Inferior parietal cortex (tissue), 1 donor: ENCODE measurements at regions not wholly inside any gene's neighbourhood (a gene's known extent, or its start where the extent isn't known, plus 50 kb on each side); places are given as distances from the start of the nearest gene placed in this dataset.

ENCODE experiments used
- DNase-seq: peaks from one replicate; pipeline ENCODE4 v3.0.0-alpha.2; 2016; ENCODE audit errors: extremely low spot score

DNA sequence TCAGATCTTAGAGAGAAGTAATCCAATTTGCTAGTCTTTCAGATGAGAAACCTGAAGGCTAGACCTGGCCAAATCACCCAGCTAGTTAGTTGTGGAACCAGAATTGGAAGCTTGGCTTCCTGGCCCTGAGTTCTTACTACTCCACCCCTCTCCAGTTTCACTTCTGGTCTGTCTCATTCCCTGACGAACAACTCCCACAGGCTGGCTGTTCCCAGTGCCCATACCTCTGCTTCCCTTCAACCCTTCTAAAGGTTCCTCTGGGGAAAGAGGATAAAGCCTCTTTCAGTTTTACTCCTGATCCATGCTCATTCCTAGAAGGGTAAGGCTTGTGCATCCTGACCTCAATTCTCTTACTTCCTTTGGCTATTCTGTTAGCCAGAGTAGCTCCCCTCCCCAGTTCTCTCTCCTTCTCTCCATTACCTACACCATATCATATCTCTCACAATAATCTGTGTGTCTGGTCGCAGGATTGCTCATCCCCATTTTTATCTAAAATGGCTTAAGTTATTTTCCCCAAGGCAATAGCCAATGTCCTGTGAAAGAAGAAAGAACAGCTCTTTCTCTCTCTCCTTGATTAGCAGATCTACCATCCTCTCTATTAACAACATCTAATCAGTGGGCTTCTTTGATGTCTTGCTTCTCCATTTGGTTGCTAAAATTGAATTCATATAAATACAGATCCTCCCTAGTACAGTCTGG lies 155.0 kb upstream of the MAOA start:
- DNase-seq = no peak

DNA sequence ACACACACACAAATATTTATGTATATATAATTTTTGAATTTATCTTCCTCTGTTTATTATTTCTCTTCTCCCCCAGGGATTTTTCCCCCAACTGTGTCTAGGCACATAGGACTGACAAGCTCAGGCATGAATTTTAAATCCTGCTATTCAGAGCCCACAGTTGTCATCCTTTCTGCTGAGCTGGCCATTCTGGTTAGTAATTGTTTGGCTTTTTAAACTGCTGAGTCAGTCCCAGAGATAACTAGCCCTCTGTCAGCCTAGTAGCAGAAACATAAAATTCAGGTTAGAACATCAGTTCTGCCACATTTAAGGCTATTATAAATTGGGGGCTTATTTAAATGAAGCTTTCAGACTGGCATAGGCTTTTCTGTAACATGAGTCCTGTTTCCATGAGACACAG lies 151.7 kb upstream of the MAOA start:
- no peak for DNase-seq

DNA sequence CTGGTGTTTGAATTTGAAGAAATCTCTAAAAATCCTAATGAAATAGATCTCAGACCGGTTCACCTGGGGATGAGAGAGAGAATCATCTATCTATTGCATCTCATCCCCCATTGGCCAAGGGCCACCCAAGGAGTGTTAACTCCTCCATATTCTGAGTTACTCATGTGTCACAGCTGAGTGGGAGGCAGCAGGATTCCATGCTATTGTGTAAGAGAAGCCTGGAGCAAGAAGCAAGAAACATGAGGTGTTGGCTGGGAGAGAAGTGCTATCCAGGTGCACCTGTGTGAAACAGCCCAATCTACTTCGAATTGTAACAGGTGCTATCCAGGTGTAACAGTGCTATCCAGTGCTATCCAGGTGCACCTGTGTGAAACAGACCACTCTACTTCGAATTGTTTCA lies 150.3 kb upstream of the MAOA start:
- no peak for DNase-seq

DNA sequence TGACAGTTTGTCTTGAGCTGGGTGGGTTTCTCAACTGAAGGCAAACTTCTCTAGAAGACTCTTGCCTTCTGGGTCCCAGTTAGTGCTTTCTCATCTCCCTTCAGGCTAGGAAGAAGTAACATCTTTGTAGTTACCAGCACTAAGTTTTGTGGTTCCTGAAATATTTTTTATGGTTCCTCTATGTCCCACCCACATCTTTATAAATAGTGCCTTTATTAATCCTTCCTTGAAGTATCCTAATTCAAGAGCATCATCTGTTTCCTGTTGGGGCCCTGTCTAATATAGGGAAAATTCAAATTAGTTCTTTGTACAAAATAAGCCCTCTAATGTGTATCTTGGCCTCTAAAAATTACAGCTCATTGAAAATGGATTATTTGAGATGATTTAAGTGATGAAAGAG lies 147.4 kb upstream of the MAOA start:
- DNase-seq = no peak

DNA sequence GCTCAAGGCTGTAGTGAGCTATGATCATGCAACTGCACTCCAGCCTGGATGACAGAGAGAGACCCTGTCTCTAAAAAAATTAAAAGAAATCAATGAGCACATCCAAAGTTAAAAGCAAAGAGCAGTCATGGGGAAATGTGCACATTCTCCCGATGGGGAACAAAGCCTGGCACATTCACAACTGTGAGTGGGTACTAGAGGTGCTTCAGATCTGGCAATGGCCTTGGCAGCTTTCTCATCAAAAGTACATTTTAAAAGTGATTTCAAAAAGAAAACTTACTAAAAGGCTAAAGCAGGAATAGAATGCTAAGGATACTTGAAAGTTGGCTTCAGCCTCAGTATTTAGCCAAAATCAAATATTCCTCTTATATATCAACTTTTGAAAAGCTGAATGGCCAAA lies 145.9 kb upstream of the MAOA start:
- no peak for DNase-seq

DNA sequence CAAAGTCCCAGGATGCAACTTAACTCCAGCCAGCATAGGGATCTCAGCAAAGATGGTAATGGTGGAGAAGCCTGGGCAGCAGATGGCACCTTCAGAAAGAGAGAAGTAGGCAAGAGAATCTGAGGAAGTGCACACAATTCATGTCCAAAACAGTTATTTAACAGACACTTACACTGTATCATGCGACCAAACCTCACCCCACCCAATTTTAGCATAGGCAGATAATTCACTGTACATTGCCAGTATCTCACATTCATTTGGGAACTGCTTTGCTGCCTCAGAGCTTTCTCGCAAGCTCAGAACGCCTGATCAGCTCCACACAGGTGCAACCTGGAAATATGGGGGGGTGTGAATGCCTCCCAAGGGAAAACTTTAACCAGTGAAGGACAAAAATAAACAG lies 143.0 kb upstream of the MAOA start:
- DNase-seq = no peak

DNA sequence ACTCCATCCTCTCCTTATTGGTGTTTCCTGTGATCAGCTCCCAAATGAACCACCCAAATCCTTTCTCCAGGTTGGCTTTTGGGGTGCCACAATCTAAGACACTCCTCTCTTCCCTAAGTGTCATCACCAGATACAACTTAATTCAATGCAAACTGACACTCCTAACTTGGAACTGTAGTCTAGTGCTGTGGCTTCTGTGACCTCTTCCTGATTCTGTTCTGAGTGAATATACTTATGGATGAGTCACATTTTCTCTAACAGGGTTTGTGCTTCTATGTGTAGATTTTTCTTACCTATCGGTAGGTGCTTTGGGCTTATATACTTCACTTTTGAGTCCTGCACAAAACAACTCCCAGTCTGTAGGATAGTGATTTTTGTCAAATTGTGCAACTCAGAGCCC lies 141.3 kb upstream of the MAOA start:
- no peak for DNase-seq

DNA sequence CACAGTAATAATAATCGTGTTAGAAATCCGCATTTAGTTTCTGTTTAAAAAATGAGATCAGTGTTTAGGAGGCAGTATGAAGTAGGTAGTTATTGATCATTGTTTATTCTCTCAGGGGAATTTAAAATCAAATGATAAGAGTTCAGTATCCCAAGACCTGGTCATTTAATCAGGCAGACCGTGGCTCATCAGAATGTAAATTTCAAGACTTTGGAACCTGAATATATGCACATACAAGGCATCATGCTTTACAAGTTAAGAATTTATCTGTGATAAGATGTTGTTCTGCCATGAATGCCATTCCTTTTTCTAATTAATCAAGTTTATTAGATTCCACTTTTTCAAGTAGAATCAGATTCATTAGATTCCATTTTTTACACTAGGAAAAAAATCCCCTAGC lies 133.5 kb upstream of the MAOA start:
- DNase-seq = no peak

DNA sequence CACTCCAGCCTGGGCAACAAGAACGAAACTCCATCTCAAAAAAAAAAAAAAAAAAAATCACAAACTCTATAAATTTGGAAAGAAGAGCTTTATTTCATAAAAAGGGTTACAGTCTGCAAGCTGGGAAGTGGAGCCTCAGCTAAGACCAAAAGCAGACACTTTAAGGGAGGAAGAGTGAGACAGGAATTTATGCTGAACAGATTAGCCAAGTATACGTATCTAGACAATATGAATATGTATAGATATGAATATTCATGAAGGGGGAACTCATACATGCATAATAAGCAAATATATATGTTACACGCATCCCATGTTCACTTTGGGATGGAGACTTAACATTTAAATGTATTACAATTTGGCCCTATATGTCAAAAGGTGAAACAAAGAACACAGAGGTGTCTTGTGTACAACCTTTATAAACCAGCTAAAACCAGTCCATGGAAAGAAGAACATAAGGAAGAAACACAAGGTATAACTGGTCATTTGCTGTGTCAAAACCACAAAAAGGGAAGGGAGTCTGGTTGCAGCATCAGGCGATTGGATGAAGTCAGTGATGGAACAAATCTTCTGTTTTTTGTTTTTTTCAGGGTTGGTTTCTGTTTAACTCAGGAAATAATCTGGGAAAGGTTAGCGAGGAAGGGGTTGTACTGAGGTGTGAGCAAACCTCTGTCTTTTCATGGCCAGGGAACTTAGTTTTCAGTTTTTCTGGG lies 130.0 kb upstream of the MAOA start:
- no peak for DNase-seq

DNA sequence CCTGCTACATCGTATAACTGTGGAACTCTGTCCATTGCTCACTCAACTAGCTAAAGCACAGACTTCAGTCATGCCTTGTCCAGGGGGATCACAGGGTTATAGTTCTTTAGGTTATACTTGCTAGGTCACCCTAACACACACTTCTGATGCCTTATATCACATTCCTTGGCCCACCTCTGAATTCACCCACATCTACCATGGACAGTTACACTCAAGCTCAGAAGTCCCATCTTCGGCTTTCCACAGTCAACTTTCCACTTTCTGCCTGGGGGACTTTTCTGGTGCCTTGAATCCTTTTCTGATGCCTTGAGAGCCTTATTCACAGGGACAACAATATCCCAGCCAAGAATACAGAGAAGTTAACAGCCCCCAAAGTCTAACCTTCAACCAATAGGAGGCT lies 129.2 kb upstream of the MAOA start:
- no peak for DNase-seq

DNA sequence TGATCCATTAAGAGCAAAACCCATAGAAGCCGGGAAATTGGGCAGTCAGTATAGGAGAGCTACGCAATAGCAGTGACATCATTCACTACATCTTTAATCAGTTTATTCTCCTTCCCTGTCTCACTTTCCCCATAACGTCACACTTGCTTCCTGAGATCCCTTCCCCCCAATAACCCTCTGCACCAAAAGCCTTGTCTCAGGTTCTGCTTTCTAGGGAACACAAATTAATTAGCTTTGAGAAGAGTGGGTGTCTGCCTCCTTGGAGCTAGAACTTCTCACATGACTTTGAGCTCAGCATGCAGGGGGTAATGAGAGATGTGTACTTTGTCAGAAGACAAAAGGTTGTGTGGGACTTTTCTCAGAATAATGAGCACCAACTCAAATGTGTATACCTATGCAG lies 128.3 kb upstream of the MAOA start:
- no peak for DNase-seq

DNA sequence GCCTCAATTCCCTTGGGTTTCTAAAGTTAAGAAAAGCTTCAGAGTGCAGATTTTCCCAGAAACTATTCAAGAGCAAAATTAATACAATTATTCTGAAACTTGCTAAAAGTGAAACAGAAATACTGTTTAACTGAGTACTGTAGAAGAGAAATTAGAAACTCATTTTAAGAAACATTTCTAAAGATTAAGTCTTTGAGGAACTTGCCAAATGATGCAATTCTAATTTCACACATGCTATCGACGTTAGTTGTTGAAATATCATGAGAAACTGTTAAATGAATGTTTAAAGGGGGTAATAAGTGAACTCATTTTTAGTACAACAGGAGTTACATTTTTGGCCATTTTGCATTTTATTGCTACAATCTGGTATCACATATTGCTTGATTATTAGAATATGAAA lies 125.3 kb upstream of the MAOA start:
- no peak for DNase-seq

DNA sequence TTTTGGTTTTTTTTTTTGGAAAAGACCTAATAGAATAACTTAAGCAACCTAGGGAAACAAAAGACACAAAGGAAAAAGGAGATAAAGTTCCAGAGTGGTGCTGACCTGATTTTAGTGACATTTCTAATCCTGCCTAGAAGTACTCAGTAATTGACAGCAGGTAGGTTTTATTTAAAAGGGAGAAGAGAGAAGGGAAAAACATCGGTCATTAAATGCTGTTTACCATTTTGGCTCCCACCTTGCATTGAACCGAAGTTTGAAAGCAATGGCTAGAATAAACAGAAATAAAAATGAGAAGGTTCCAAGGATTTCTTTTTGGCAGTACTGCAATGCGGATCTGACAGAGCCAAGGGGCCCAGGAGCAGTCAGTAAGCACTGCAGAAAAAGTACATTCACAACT lies 115.8 kb upstream of the MAOA start:
- no peak for DNase-seq

DNA sequence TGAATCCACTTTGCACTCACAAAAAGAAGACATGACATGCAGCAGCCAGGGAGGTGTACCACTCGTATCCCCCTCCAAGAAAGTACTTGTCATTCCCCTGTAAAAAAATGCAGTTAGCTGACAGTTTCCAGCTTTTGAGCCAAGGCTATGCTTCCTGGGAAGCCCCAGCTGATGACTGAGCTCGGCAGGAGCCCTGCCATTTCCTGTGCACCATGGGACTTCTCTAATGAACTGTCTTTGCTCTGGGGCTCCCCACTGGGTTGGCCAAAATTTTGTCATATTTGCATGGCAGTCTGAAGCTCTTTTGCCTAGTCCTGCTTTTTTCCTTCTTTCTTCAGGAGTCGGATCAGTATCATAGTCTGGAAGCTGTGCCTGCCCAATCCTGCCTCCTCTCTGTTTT lies 104.5 kb upstream of the MAOA start:
- no peak for DNase-seq

DNA sequence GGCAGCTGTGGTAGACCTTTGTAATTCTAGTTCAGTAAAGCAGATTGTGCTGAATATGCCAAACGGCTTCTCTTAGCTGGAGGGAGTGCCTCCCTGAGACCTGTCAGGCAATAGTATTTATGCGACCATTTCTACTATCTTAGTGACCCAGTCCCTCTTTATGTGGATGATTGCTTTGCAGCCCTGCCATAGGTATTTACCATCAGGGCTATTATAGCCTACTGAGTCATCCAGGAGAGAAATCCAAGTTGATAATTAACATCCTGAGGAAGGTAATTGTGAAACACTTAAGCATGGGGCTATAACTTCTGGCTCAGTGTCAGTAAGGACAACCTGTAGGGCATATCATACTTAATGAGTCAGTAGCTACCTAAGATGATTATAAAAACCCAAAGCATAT lies 103.9 kb upstream of the MAOA start:
- DNase-seq = no peak

DNA sequence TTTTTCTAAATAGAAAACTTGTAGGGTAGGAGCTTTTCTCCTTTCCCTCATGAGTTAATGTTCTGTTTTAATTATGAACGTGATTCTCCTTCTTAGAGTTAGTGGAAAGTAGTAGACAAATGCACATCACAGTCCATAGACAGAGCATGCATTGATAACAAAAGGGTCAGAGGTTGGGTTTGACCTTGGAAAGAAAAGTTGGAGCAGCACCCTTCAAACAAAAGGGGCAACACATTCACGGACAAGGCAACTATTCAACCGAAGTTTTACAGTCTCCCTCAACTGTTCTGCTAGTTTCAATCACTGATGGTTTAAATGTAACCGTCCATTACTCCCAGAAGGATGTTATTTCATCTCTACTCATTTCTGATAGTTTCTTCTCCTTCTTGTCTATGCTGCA lies 103.4 kb upstream of the MAOA start:
- no peak for DNase-seq

DNA sequence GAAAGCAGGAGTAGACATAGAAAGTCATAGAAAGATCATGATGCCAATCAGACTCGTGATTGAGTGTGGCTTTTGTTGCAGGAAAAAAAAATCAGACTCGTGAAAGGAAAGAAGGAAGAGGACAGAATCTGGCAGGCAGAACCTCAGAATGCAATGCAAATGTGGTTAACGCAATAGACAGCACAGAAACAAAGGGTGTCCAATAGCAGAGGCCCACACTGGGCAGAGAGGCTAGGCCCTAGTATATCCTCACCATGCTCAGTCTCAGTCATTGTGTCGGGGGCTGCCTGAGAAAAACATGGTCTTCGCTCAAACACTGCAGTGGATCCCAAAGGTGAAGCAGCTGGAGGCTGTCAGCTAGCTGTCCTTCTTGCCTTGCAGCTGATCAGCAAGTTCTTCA lies 102.8 kb upstream of the MAOA start:
- DNase-seq = no peak

DNA sequence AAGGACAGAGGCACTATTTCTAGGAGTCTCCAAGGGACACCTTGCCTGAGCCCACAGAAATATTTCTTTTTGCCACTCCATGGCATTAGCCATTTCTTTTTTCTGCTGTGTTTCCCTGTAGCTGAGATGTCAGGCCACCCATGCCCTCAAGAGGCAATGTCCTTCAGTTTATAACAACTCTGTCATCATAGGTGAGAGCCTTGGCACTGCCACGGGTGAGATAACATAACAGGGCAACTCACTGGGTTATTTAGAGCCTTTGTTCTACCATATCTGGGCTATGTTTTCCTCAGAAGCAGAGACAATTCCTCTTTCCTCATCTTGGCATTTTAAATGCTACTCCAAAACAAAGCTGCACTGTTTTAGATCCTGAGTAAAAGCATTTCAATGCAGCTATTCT lies 99.9 kb upstream of the MAOA start:
- no peak for DNase-seq

DNA sequence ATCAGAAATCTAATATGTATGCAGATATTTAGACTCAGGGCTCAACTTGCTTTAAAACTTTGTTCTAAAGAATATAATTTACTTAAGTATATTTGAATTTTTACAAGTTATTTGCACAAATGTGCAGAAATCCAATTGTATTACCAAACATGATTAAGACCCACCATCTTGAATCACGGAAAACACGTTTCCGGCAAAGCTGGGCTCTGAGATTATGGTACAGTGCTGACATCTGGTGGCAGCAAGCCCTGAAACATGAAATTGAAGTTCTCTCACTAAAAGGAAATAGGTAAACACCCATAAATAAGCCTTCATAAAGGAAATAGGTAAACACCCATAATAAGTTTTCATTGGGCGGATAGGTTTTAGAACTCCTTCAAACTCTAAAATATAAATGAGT lies 98.3 kb upstream of the MAOA start:
- DNase-seq = peak; percentile 68

DNA sequence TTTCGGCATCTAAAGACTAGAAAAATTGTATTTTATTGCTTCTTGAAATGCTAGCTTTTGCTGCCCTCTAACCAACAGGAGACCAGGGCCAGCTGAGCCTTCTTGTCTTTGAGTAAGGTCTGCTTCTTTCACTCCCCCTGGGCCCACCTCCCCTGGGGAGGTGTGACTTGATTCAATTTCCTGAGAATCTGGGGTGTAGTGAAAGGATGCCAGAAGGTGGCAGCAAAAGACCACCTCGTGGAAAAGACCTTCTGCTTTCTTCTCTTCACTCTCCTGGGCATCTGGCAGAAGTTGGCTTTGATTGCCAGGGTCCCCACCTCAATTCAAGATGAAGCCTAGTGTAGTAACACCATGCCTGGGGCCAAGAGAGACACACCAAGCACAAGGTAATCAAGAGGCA lies 96.5 kb upstream of the MAOA start:
- peak; percentile 49 for DNase-seq

DNA sequence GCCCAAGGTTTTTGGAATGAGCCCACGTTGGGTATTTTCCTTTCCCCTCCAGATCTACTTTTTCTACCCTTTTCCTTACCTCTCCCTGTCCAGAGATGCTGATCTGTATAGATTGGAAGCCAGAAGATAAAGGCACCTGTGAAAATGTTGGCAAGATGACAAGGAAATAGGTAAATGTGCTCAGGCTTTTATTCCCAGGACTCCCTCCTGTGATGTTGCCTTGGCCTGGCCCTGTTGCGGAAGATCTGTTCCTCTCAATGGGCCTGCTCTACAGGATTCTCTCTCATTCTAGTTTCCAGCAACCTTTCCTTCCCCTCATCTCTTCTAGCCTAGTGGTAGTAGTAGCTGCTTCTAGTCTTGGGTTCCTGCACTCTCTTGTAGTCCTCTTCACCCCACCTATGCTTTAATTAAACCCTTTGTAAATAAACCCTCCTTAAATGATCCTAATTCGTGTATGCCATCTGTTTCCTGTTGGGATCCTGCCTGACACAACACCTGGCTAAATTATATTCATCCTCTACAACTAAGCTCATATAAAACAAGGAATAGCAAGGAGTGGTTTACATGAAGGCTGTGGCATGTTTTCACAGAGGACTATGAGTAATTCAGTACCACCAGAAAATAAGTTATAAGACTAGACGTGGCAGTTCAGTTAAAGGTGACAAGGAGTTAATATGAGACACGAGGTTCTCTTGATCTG lies 95.7 kb upstream of the MAOA start:
- DNase-seq = no peak

DNA sequence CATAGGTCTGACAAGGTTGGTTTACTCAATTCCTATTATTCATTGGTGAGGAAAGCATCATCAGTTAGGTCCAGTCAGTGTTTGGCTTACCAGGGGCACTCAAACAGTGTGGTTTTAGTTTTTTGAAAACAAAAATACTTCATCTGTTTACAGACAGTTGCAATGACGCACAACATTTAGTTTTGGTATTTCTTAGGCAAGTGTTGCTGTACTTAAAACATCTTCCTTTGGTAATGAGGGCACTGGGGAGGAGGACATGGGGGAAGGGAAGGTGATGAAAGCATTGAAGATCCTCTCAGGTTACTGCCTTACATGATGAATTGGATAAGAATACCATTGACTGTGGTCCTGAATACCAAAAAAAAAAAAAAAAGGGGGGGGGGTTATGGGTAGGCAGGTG lies 93.7 kb upstream of the MAOA start:
- DNase-seq = no peak

DNA sequence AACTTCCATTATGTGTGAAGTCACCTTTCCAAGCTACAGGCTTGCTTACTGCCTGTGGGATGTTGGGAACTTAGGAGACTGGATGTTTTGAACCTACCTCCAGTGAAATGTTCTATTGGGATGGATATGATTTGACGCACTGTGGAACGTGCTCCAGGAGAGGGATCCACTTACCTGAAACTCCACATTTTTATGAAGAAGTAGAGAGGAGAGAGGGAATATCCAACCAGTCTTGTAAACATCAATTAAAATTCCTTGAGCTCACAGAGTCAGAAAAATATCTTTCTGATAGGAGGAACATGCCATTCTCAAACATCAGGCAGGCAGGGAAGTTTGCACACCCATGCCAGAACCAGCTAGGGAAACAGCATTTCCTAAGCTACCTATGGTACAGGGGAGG lies 91.1 kb upstream of the MAOA start:
- DNase-seq = no peak
